ENCODE measurements at regions not wholly inside any gene's neighbourhood (a gene's known extent, or its start where the extent isn't known, plus 50 kb on each side); places are given as distances from the start of the nearest gene placed in this dataset.

- H3K9me3 Mint-ChIP-seq (ENCODE audit: low read depth, unreplicated experiment), result no peaks in the 10 kb centered on the region
- peaks cover 95% of the 10 kb centered on the region for H3K36me3 Mint-ChIP-seq (ENCODE audit: insufficient read depth, unreplicated experiment)
- peak overlapping the region; percentile 83 for H3K4me3 Mint-ChIP-seq (ENCODE audit: low read depth, unreplicated experiment)
- DNase-seq, result peak; percentile 94
- H3K4me1 Mint-ChIP-seq (ENCODE audit: low read depth, unreplicated experiment), result peaks cover 18% of the 10 kb centered on the region
- TF ChIP-seq CTCF (IDR thresholded peaks at IDR 0.05; ENCODE audit: unreplicated experiment), result no peak
- H3K27ac Mint-ChIP-seq (ENCODE audit: unreplicated experiment), result peak overlapping the region; percentile 99
- intact Hi-C loops (cut with micrococcal nuclease; ENCODE audit: unreplicated experiment), result no loop called here
- CTCF ChIA-PET, result no interaction called here
- no TSS peak for BruUV-seq (replicated peaks)
- H3K27me3 Mint-ChIP-seq (ENCODE audit: unreplicated experiment), result no peaks in the 10 kb centered on the region
Observed at GRCh38 chr22:46071451-46072109, 78.7 kb upstream of the PPARA start.

GRCh38 chr22:46072110-46072881 lies 78.0 kb upstream of the PPARA start:
- H3K27ac Mint-ChIP-seq (ENCODE audit: unreplicated experiment), result peak overlapping the region; percentile 98
- intact Hi-C loops (cut with micrococcal nuclease; ENCODE audit: unreplicated experiment), result no loop called here
- BruUV-seq (replicated peaks), result no TSS peak
- peak; percentile 60 for DNase-seq
- TF ChIP-seq CTCF (IDR thresholded peaks at IDR 0.05; ENCODE audit: unreplicated experiment), result no peak
- peaks cover 95% of the 10 kb centered on the region for H3K36me3 Mint-ChIP-seq (ENCODE audit: insufficient read depth, unreplicated experiment)
- CTCF ChIA-PET, result interaction anchor here (0.6 kb wide), 1 partner anchor 86 kb away, joined by 6 read pairs; no protein-coding TSS in a partner anchor
- peaks cover 18% of the 10 kb centered on the region for H3K4me1 Mint-ChIP-seq (ENCODE audit: low read depth, unreplicated experiment)
- H3K9me3 Mint-ChIP-seq (ENCODE audit: low read depth, unreplicated experiment), result no peaks in the 10 kb centered on the region
- H3K27me3 Mint-ChIP-seq (ENCODE audit: unreplicated experiment), result no peaks in the 10 kb centered on the region
- H3K4me3 Mint-ChIP-seq (ENCODE audit: low read depth, unreplicated experiment), result peak overlapping the region; percentile 83

DNA sequence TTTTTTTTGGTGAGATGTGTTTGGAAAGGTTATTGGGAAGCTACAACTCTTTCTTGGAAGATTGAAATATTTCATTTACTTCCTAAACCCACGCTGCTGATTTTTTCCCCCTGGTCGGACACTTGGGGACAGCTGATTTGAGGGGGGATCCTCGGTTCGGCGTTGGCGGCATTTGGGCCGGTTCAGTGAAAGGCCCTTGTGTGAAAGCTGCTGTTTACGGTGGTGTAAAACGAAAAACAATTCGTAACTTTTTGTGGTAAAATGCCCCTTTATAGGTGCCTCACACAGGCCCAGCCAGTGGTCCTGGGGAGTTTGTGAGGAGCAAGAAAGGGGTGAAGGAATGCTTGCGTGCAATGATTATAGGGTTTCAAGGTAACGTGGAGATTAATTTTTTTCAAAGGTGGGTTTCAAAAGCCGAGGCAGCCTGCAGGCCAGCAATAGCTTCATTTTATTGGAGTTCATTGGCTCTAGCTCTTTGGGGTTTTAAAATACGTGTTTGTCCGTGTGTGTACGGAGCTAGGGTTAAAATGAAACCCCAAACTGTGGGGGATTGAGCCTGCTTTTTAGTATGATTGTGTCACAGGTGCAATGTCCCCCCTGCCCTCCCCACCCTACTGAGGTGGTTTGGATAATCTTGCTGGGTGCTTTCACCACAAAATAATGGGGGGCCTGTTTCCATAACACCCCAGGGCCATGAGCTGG lies 77.2 kb upstream of the PPARA start:
- peaks cover 95% of the 10 kb centered on the region for H3K36me3 Mint-ChIP-seq (ENCODE audit: insufficient read depth, unreplicated experiment)
- BruUV-seq (replicated peaks), result TSS peak; percentile 40
- H3K27me3 Mint-ChIP-seq (ENCODE audit: unreplicated experiment), result no peaks in the 10 kb centered on the region
- H3K27ac Mint-ChIP-seq (ENCODE audit: unreplicated experiment), result peak overlapping the region; percentile 98
- peaks cover 25% of the 10 kb centered on the region for H3K4me1 Mint-ChIP-seq (ENCODE audit: low read depth, unreplicated experiment)
- H3K4me3 Mint-ChIP-seq (ENCODE audit: low read depth, unreplicated experiment), result peak overlapping the region; percentile 83
- no peaks in the 10 kb centered on the region for H3K9me3 Mint-ChIP-seq (ENCODE audit: low read depth, unreplicated experiment)
- CTCF ChIA-PET, result interaction anchor here (0.6 kb wide), 2 partner anchors 13 to 87 kb away, joined by 3 to 6 read pairs; no protein-coding TSS in a partner anchor
- DNase-seq, result no peak
- intact Hi-C loops (cut with micrococcal nuclease; ENCODE audit: unreplicated experiment), result no loop called here
- TF ChIP-seq CTCF (IDR thresholded peaks at IDR 0.05; ENCODE audit: unreplicated experiment), result no peak

DNA sequence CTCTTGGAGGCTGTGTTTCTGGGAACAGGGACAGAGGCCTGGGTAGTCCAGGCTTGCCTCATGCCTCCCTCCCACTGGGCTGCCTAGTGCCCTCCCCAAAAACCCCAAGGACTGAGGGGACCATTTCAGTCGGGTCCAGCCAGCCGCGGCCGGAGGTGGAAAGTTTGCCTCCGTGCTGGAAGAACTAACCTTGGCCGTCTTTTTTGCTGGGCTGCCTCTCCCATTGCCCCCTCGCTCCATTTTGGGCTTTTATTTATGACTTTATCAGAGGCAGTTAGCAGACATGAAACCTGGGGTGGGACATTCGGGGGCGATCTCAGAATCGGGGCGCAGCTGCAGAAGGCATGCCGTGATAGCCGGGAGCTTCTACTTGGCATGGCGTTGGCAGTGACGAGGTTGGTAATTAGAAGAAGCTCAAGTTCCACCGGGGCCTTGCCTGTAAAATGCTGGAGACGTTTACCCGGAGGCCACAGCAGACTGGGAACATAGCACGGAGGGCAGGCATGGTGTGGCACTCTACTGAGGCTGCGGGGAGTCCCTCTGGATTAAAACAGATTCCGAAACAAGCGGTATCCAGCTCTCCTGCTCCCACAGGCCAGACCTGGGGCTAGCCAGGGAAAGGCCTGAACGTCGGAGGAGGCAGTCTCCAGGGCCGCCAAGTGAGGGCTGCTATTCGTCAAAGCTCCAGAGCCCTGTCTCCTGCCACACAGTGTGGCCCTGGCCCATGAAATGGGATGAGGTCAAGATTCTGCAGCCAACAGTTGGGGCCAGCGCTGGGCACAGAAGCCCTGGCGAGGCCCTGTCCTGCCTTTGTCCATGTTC lies 76.4 kb upstream of the PPARA start:
- intact Hi-C loops (cut with micrococcal nuclease; ENCODE audit: unreplicated experiment), result no loop called here
- Mint-ChIP-seq H3K27me3 (ENCODE audit: unreplicated experiment) (no peaks in the 10 kb centered on the region), H3K9me3 (ENCODE audit: low read depth, unreplicated experiment) (no peaks in the 10 kb centered on the region), H3K4me1 (ENCODE audit: low read depth, unreplicated experiment) (peaks cover 30% of the 10 kb centered on the region), H3K36me3 (ENCODE audit: insufficient read depth, unreplicated experiment) (peaks cover 98% of the 10 kb centered on the region), H3K4me3 (ENCODE audit: low read depth, unreplicated experiment) (peak overlapping the region; percentile 83), H3K27ac (ENCODE audit: unreplicated experiment) (peak overlapping the region; percentile 98)
- DNase-seq, result no peak
- no TSS peak for BruUV-seq (replicated peaks)
- TF ChIP-seq CTCF (IDR thresholded peaks at IDR 0.05; ENCODE audit: unreplicated experiment), result no peak
- CTCF ChIA-PET, result interaction anchor here (0.6 kb wide), 1 partner anchor 12 kb away, joined by 3 read pairs; no protein-coding TSS in a partner anchor

All from Calu3 (cell line).